IMR-90 (cell line): ENCODE measurements at regions not wholly inside any gene's neighbourhood (a gene's known extent, or its start where the extent isn't known, plus 50 kb on each side); places are given as distances from the start of the nearest gene placed in this dataset.
A peak's percentile ranks its signal among the peaks of the same experiment; 100 is the strongest.

Experiments
- ATAC-seq: fragments of 200-7000 bp; cut with Tn5 transposase; 2 replicates; pipeline ENCODE4 v1.9.1; 2020; ENCODE audit warnings: low read depth, mild to moderate bottlenecking, moderate library complexity
- BruUV-seq: library from RNA; stranded (reverse); fragments of 400-500 nt; replicated peaks from 2 replicates; lab custom pipeline; 2021; lab: Mats Ljungman, UMichigan
- CTCF ChIA-PET: fragments of 300-600 bp; formaldehyde crosslinking; extraction: SDS; loops from one replicate; lab custom pipeline; 2021; ENCODE audit warnings: antibody characterized with exemption; lab: Yijun Ruan, JAX
- POLR2A ChIA-PET: fragments of 300-600 bp; sonication (Branson Sonifier 250); formaldehyde crosslinking; loops from one replicate; lab custom pipeline; 2022; ENCODE audit warnings: antibody characterized with exemption; ENCODE audit not compliant: unreplicated experiment; lab: Charles Lee
- DNase-seq: peaks from one replicate; pipeline ENCODE4 v3.0.0; 2013
- H2AFZ ChIP-seq: replicated peaks from 2 replicates; pipeline ENCODE3; 2013; ENCODE audit warnings: low read length, mild to moderate bottlenecking; ENCODE audit not compliant: poor library complexity
- H2AK5ac ChIP-seq: 2 replicates; pipeline ENCODE4 v1.6.1; 2013; ENCODE audit warnings: low read depth, low read length, inconsistent platforms
- H2AK9ac ChIP-seq: replicated peaks from 2 replicates; pipeline ENCODE3; 2013; ENCODE audit warnings: mild to moderate bottlenecking, low read depth, low read length, moderate library complexity; ENCODE audit not compliant: poor library complexity
- H2BK120ac ChIP-seq: 2 replicates; pipeline ENCODE4 v1.6.1; 2013; ENCODE audit warnings: low read depth, low read length, inconsistent platforms
- H2BK15ac ChIP-seq: 3 replicates; pipeline ENCODE4 v1.6.1; 2013; ENCODE audit warnings: low read depth, low read length, inconsistent platforms
- H2BK20ac ChIP-seq: 2 replicates; pipeline ENCODE4 v1.6.1; 2013; ENCODE audit warnings: low read depth, mild to moderate bottlenecking, inconsistent platforms, low read length, moderate library complexity
- H2BK5ac ChIP-seq: 2 replicates; pipeline ENCODE4 v1.6.1; 2013; ENCODE audit warnings: mild to moderate bottlenecking, low read depth, low read length, inconsistent platforms; ENCODE audit not compliant: poor library complexity, severe bottlenecking
- H3K14ac ChIP-seq: replicated peaks from 2 replicates; pipeline ENCODE4 v1.6.1; 2013; ENCODE audit warnings: low read depth, low read length, inconsistent platforms
- H3K18ac ChIP-seq: 2 replicates; pipeline ENCODE4 v1.6.1; 2013; ENCODE audit warnings: low read depth, low read length, control low read depth
- H3K23ac ChIP-seq: 2 replicates; pipeline ENCODE4 v1.6.1; 2013; ENCODE audit warnings: low read depth, low read length, inconsistent platforms
- H3K27ac ChIP-seq: 2 replicates; pipeline ENCODE4 v1.5.1; 2013; ENCODE audit warnings: mild to moderate bottlenecking, control low read depth, low read length; ENCODE audit not compliant: insufficient read depth
- H3K27me3 ChIP-seq: 2 replicates; pipeline ENCODE4 v1.6.1; 2013; ENCODE audit warnings: low read length; ENCODE audit not compliant: control insufficient read depth, insufficient read depth
- H3K36me3 ChIP-seq: 2 replicates; pipeline ENCODE4 v1.6.1; 2013; ENCODE audit warnings: low read length, mixed read lengths; ENCODE audit not compliant: control insufficient read depth, insufficient read depth
- H3K4ac ChIP-seq: 2 replicates; pipeline ENCODE4 v1.6.1; 2013; ENCODE audit warnings: low read depth, low read length, inconsistent platforms
- H3K4me1 ChIP-seq: 2 replicates; pipeline ENCODE4 v1.6.1; 2013; ENCODE audit warnings: low read length, mixed read lengths; ENCODE audit not compliant: control insufficient read depth, insufficient read depth
- H3K4me2 ChIP-seq: 2 replicates; pipeline ENCODE4 v1.6.1; 2013; ENCODE audit warnings: low read depth, mild to moderate bottlenecking, control low read depth, low read length, moderate library complexity
- H3K4me3 ChIP-seq: 2 replicates; pipeline ENCODE4 v1.5.1; 2013; ENCODE audit warnings: low read depth, mild to moderate bottlenecking, control low read depth, low read length, moderate library complexity; ENCODE audit not compliant: insufficient read depth
- H3K56ac ChIP-seq: 2 replicates; pipeline ENCODE4 v1.6.1; 2013; ENCODE audit warnings: low read length, inconsistent platforms; ENCODE audit not compliant: insufficient read depth; ENCODE audit errors: extremely low read depth
- H3K79me1 ChIP-seq, 2 experiments: 2 replicates each; pipeline ENCODE4 v1.6.1; 2013; ENCODE audit warnings: low read length in 2 of 2, inconsistent platforms in 1 of 2, low read depth in 1 of 2
- H3K9ac ChIP-seq: 2 replicates; pipeline ENCODE4 v1.6.1; 2013; ENCODE audit warnings: low read depth, low read length, control low read depth
- H3K9me1 ChIP-seq: 2 replicates; pipeline ENCODE4 v1.6.1; 2013; ENCODE audit warnings: low read length, inconsistent platforms; ENCODE audit not compliant: insufficient read depth
- H3K9me3 ChIP-seq: 2 replicates; pipeline ENCODE4 v1.6.1; 2013; ENCODE audit warnings: low read length; ENCODE audit not compliant: control insufficient read depth, insufficient read depth
- H4K20me1 ChIP-seq: 2 replicates; pipeline ENCODE4 v1.6.1; 2013; ENCODE audit warnings: low read length, inconsistent platforms; ENCODE audit not compliant: insufficient read depth
- H4K5ac ChIP-seq: 2 replicates; pipeline ENCODE4 v1.6.1; 2013; ENCODE audit warnings: mild to moderate bottlenecking, low read depth, low read length, control low read depth
- H4K8ac ChIP-seq, 2 experiments: 2 replicates each; pipeline ENCODE4 v1.6.1; 2013; ENCODE audit warnings: low read depth in 2 of 2, low read length in 2 of 2, control low read depth in 1 of 2, inconsistent platforms in 1 of 2
- H4K91ac ChIP-seq: 2 replicates; pipeline ENCODE4 v1.6.1; 2013; ENCODE audit warnings: low read depth, low read length, inconsistent platforms; ENCODE audit not compliant: insufficient read depth
- BHLHE40 ChIP-seq: fragments of 150-350 bp; IDR thresholded peaks from 2 replicates; pipeline ENCODE4 v1.6.1; 2016; ENCODE audit warnings: mild to moderate bottlenecking, low read depth, low read length
- CEBPB ChIP-seq: IDR thresholded peaks from 2 replicates; pipeline ENCODE4 v1.6.1; 2012; ENCODE audit warnings: low read depth, low read length, improper control_type of control experiment
- CHD1 ChIP-seq: IDR thresholded peaks from 2 replicates; pipeline ENCODE4 v1.6.1; 2012; ENCODE audit warnings: low read depth, low read length, improper control_type of control experiment
- FOS ChIP-seq: fragments of 150-350 bp; IDR thresholded peaks from 2 replicates; pipeline ENCODE4 v1.6.1; 2016; ENCODE audit warnings: low read depth, low read length
- MAFK ChIP-seq: IDR thresholded peaks from 2 replicates; pipeline ENCODE4 v1.6.1; 2012; ENCODE audit warnings: low read depth, low read length, improper control_type of control experiment
- MAZ ChIP-seq: IDR thresholded peaks from 2 replicates; pipeline ENCODE4 v1.6.1; 2012; ENCODE audit warnings: low read depth, mild to moderate bottlenecking, low read length, improper control_type of control experiment, moderate library complexity, borderline replicate concordance
- MXI1 ChIP-seq: IDR thresholded peaks from 2 replicates; pipeline ENCODE4 v1.6.1; 2012; ENCODE audit warnings: low read depth, mild to moderate bottlenecking, low read length, moderate library complexity, borderline replicate concordance
- NFE2L2 ChIP-seq: fragments of 150-350 bp; IDR thresholded peaks from 2 replicates; pipeline ENCODE4 v1.6.1; 2016; ENCODE audit warnings: low read depth, mild to moderate bottlenecking, low read length
- POLR2A ChIP-seq: IDR thresholded peaks from 2 replicates; pipeline ENCODE4 v1.6.1; 2012; ENCODE audit warnings: mild to moderate bottlenecking, low read depth, low read length
- RAD21 ChIP-seq: IDR thresholded peaks from 2 replicates; pipeline ENCODE4 v1.6.1; 2012; ENCODE audit warnings: low read length, improper control_type of control experiment
- RCOR1 ChIP-seq: IDR thresholded peaks from 2 replicates; pipeline ENCODE4 v1.6.1; 2012; ENCODE audit warnings: mild to moderate bottlenecking, low read length, improper control_type of control experiment; ENCODE audit not compliant: insufficient replicate concordance
- RFX5 ChIP-seq: IDR thresholded peaks from 2 replicates; pipeline ENCODE4 v1.8.0; 2012; ENCODE audit warnings: low read depth, mild to moderate bottlenecking, low read length, moderate library complexity
- SMC3 ChIP-seq: fragments of 150-350 bp; IDR thresholded peaks from 2 replicates; pipeline ENCODE4 v1.6.1; 2016; ENCODE audit warnings: low read depth, mild to moderate bottlenecking, antibody characterized with exemption, low read length, moderate library complexity
- WGBS, 2 experiments: methylation state at CpG; one replicate each; pipeline versions ENCODE4 v1.1.5 to v1.1.7; 2013; ENCODE audit warnings: missing lambda C conversion rate in 2 of 2; ENCODE audit not compliant: insufficient read length in 1 of 2; ENCODE audit errors: extremely low coverage in 2 of 2; 5-methylcytosine and 5-hydroxymethylcytosine counted together
- dilution Hi-C: fragments of 300-500 bp; cut with HindIII; formaldehyde crosslinking; loops from one replicate; pipeline ENCODE4 v1.14.3; 2018; ENCODE audit warnings: low sequenced_read_pairs; ENCODE audit not compliant: unreplicated experiment
- in situ Hi-C: fragments of 300-500 bp; cut with MboI; formaldehyde crosslinking; loops from 3 replicates; pipeline ENCODE4 v1.14.3; 2019; ENCODE audit warnings: low sequenced_read_pairs, inconsistent platforms, mixed read lengths
- intact Hi-C: fragments of 100-400 bp; cut with micrococcal nuclease; formaldehyde crosslinking; loops from 2 replicates; pipeline ENCODE4 v1.10.0; 2022
- TF ChIP-seq, protein P1 (sequence below): fragments of 150-350 bp; IDR thresholded peaks from 2 replicates; pipeline ENCODE4 v1.6.1; 2017; ENCODE audit warnings: mild to moderate bottlenecking, antibody characterized with exemption, low read length, low read depth
- TF ChIP-seq, protein P2 (sequence below): fragments of 150-350 bp; IDR thresholded peaks from 2 replicates; pipeline ENCODE4 v1.6.1; 2016; ENCODE audit warnings: low read depth, mild to moderate bottlenecking, low read length, moderate library complexity, borderline replicate concordance
- TF ChIP-seq, protein P3 (sequence below): conservative IDR thresholded peaks from 2 replicates; pipeline ENCODE4 v1.5.1; 2012; ENCODE audit warnings: mild to moderate bottlenecking, low read depth, low read length, improper control_type of control experiment

DNA sequence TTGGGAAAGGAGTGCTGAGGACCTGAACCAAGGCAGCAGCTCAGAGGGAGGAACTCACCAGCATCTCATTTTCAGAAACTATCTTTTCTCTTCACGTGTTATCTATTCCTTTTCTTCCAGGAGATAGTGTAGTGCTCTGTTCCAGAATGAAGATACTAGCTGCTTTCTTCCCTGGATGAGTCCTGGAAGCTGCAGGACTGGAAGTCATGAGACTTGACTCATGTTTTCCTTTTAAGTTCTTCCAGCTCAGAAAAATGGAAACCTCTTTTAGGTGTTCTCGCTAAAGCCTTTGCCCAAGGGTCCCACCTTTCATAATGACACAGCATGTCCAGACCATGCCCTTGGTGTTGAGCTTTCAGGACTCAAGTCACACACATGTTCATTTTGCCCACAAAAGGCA is 106.7 kb downstream of the UNC5CL start:
- peak overlapping the region; percentile 51 for H2AK9ac ChIP-seq
- H4K20me1 ChIP-seq = no peaks in the 10 kb centered on the region
- peaks cover 18% of the 10 kb centered on the region for H3K9me1 ChIP-seq
- H3K9me3 ChIP-seq = no peaks in the 10 kb centered on the region
- H3K27ac ChIP-seq = peak overlapping the region; percentile 27; the same call in 1 of the 2 replicates
- H3K4me3 ChIP-seq = no peak overlapping the region
- H3K9ac ChIP-seq = no peak overlapping the region
- TF ChIP-seq SMC3 = no peak
- TF ChIP-seq MXI1 = no peak
- no peak for TF ChIP-seq FOS
- no peak for TF ChIP-seq RFX5
- TF ChIP-seq MAFK = no peak
- TF ChIP-seq, protein P1, sequence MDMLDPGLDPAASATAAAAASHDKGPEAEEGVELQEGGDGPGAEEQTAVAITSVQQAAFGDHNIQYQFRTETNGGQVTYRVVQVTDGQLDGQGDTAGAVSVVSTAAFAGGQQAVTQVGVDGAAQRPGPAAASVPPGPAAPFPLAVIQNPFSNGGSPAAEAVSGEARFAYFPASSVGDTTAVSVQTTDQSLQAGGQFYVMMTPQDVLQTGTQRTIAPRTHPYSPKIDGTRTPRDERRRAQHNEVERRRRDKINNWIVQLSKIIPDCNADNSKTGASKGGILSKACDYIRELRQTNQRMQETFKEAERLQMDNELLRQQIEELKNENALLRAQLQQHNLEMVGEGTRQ = no peak
- no peak for TF ChIP-seq NFE2L2
- TF ChIP-seq POLR2A = no peak
- TF ChIP-seq, protein P2, sequence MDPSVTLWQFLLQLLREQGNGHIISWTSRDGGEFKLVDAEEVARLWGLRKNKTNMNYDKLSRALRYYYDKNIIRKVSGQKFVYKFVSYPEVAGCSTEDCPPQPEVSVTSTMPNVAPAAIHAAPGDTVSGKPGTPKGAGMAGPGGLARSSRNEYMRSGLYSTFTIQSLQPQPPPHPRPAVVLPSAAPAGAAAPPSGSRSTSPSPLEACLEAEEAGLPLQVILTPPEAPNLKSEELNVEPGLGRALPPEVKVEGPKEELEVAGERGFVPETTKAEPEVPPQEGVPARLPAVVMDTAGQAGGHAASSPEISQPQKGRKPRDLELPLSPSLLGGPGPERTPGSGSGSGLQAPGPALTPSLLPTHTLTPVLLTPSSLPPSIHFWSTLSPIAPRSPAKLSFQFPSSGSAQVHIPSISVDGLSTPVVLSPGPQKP = no peak
- TF ChIP-seq RCOR1 = no peak
- TF ChIP-seq MAZ = no peak
- TF ChIP-seq CEBPB = no peak
- TF ChIP-seq CHD1 = no peak
- no peak for TF ChIP-seq BHLHE40
- TF ChIP-seq RAD21 = no peak
- TF ChIP-seq, protein P3, sequence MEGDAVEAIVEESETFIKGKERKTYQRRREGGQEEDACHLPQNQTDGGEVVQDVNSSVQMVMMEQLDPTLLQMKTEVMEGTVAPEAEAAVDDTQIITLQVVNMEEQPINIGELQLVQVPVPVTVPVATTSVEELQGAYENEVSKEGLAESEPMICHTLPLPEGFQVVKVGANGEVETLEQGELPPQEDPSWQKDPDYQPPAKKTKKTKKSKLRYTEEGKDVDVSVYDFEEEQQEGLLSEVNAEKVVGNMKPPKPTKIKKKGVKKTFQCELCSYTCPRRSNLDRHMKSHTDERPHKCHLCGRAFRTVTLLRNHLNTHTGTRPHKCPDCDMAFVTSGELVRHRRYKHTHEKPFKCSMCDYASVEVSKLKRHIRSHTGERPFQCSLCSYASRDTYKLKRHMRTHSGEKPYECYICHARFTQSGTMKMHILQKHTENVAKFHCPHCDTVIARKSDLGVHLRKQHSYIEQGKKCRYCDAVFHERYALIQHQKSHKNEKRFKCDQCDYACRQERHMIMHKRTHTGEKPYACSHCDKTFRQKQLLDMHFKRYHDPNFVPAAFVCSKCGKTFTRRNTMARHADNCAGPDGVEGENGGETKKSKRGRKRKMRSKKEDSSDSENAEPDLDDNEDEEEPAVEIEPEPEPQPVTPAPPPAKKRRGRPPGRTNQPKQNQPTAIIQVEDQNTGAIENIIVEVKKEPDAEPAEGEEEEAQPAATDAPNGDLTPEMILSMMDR = no peak
- peaks cover 23% of the 10 kb centered on the region for H3K4me1 ChIP-seq
- peak overlapping the region; percentile 46 to 86; a peak in 2 of 4 replicates for H4K8ac ChIP-seq
- no TSS peak for BruUV-seq
- intact Hi-C loops = no loop called here
- no CpG with 5 or more reads among the region's 2 CpGs for WGBS, 2 experiments
- H2AK5ac ChIP-seq = peak overlapping the region; percentile 98
- H3K4ac ChIP-seq = peak overlapping the region; percentile 90
- H4K91ac ChIP-seq = peak overlapping the region; percentile 98
- H2BK120ac ChIP-seq = peak overlapping the region; percentile 95
- DNase-seq (peak; percentile 42), ATAC-seq (no peak)
- H4K5ac ChIP-seq = peak overlapping the region; percentile 93; the same call in 1 of the 2 replicates
- H3K27me3 ChIP-seq = peaks cover 2% of the 10 kb centered on the region; the same call in 1 of the 2 replicates
- dilution Hi-C loops = no loop called here
- no peak overlapping the region for H3K4me2 ChIP-seq
- peak overlapping the region; percentile 69 for H2AFZ ChIP-seq
- POLR2A ChIA-PET = no interaction called here
- H3K56ac ChIP-seq = peak overlapping the region; percentile 80; the same call in 1 of the 2 replicates
- H3K23ac ChIP-seq = peak overlapping the region; percentile 63; the same call in 1 of the 2 replicates
- H2BK20ac ChIP-seq = peak overlapping the region; percentile 92
- peak overlapping the region; percentile 100; the same call in 2 of the 3 replicates for H2BK15ac ChIP-seq
- peaks cover 0 to 3% of the 10 kb centered on the region in 2 experiments; a peak in 1 of 4 replicates for H3K79me1 ChIP-seq
- no peaks in the 10 kb centered on the region for H3K36me3 ChIP-seq
- peak overlapping the region; percentile 89 for H2BK5ac ChIP-seq
- H3K14ac ChIP-seq = peak overlapping the region; percentile 69
- CTCF ChIA-PET = no interaction called here
- in situ Hi-C loops = no loop called here
- peak overlapping the region; percentile 94; the same call in 1 of the 2 replicates for H3K18ac ChIP-seq
